ENCODE measurements at regions not wholly inside any gene's neighbourhood (a gene's known extent, or its start where the extent isn't known, plus 50 kb on each side); places are given as distances from the start of the nearest gene placed in this dataset.
"Not testable (repeated sequence)": the region's sequence is repeated elsewhere in the genome, so short reads cannot be mapped to it uniquely, and the experiment has no call there.

DNA sequence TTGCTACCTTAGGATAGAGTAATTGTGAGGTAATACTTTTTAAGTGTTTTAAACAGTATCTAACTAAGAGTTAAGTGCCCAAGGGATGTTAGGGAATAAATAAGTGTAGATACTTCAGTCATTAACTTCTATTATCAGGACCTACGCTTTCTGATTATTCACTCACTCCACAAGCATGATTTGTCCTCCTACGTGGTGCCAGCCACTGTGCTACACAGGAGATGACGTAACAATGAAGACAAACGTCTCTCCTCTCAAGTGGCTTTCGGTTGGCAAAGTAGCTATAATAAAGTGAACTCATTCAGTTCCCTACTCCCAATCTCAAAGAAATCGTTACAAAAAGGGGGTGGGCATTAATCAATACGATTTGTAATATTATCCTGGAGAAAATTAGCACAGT, 100.9 kb upstream of the SETBP1 start:
- in situ Hi-C loops (cut with MboI; ENCODE audit: low sequenced_read_pairs, unreplicated experiment), result no loop called here
- TF ChIP-seq, protein P1, sequence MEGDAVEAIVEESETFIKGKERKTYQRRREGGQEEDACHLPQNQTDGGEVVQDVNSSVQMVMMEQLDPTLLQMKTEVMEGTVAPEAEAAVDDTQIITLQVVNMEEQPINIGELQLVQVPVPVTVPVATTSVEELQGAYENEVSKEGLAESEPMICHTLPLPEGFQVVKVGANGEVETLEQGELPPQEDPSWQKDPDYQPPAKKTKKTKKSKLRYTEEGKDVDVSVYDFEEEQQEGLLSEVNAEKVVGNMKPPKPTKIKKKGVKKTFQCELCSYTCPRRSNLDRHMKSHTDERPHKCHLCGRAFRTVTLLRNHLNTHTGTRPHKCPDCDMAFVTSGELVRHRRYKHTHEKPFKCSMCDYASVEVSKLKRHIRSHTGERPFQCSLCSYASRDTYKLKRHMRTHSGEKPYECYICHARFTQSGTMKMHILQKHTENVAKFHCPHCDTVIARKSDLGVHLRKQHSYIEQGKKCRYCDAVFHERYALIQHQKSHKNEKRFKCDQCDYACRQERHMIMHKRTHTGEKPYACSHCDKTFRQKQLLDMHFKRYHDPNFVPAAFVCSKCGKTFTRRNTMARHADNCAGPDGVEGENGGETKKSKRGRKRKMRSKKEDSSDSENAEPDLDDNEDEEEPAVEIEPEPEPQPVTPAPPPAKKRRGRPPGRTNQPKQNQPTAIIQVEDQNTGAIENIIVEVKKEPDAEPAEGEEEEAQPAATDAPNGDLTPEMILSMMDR (IDR thresholded peaks at IDR 0.05; ENCODE audit: borderline replicate concordance, control extremely low read depth, extremely low read depth, insufficient read depth, missing control alignments), result no peak
- no peak for DNase-seq (ENCODE audit: low spot score)

DNA sequence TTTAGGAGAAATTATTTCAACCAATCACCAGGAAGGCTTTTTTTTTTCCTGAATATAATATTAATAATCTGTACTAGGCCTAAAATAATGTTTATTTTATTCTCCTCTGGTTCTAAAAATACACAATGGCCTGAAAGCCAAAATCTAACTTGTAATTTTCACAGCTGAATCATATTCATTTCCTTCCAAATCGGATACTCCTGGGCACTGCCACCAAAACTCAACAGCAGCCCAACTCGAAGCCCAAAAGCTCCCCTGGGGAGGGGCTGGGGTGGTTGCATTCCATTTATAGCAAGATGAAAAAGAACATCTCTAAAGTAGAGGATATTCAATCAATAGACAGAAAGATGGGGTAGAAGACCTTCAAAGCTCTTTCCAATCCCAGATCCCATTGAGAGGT, 100.5 kb upstream of the SETBP1 start:
- TF ChIP-seq, protein P1 (IDR thresholded peaks at IDR 0.05; ENCODE audit: borderline replicate concordance, control extremely low read depth, extremely low read depth, insufficient read depth, missing control alignments), result no peak

DNA sequence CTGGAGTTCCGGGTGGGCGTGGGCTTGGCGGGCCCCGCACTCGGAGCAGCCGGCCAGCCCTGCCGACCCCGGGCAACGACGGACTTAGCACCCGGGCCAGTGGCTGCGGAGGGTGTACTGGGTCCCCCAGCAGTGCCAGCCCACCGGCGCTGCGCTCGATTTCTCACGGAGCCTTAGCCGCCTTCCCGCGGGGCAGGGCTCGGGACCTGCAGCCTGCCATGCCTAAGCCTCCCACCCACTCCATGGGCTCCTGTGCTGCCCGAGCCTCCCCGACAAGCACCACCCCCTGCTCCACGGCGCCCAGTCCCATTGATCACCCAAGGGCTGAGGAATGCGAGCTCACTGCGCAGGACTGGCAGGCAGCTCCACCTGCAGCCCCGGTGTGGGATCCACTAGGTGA, 99.9 kb upstream of the SETBP1 start:
- in situ Hi-C loops (cut with MboI; ENCODE audit: low sequenced_read_pairs, unreplicated experiment), result not testable (repeated sequence)

More for the DNA sequence above, 100.5 kb upstream of the SETBP1 start:
- DNase-seq (ENCODE audit: low spot score), result no peak
- in situ Hi-C loops (cut with MboI; ENCODE audit: low sequenced_read_pairs, unreplicated experiment), result no loop called here

DNA sequence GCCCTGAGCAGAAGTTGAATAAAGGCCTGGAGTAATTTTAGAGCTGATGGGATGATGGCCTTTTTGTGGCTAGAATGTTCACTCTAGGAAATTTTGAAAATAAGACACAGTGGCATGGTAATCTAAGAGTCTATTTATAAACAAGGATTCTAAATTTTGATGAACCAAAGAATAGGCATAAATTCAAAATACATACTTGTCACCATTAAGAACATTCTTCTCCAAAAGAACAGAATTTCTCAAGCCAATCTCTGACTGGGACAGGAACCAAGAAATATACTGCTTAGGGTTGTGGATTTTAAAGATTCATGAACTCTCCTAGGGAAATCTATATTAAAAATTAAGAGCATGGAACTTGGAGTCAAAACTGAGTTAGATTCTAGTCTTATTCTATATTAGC, 98.2 kb upstream of the SETBP1 start:
- in situ Hi-C loops (cut with MboI; ENCODE audit: low sequenced_read_pairs, unreplicated experiment), result no loop called here
- TF ChIP-seq, protein P1 (IDR thresholded peaks at IDR 0.05; ENCODE audit: borderline replicate concordance, control extremely low read depth, extremely low read depth, insufficient read depth, missing control alignments), result no peak
- no peak for DNase-seq (ENCODE audit: low spot score)

More for the DNA sequence above, 99.9 kb upstream of the SETBP1 start:
- not testable (repeated sequence) for DNase-seq (ENCODE audit: low spot score)

DNA sequence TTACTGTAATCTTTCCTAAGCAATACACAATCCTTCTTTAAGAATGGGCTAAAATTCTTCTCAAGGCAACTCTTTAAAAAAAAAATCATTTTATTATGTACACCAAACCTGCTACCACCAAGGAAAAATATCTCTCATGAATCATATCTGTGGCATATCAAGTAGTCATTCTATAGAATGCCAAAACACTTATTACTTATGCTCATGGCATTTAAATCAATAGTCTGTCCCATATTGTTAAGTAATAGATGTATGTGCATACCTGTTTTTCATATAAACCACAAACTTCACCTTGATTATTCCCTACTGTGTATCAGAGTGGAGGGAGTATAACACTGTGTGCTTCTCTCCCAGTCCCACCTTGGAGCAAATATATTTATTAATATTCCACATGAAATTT, 95.8 kb upstream of the SETBP1 start:
- DNase-seq (ENCODE audit: low spot score), result no peak
- TF ChIP-seq, protein P1 (IDR thresholded peaks at IDR 0.05; ENCODE audit: borderline replicate concordance, control extremely low read depth, extremely low read depth, insufficient read depth, missing control alignments), result no peak
- in situ Hi-C loops (cut with MboI; ENCODE audit: low sequenced_read_pairs, unreplicated experiment), result no loop called here

DNA sequence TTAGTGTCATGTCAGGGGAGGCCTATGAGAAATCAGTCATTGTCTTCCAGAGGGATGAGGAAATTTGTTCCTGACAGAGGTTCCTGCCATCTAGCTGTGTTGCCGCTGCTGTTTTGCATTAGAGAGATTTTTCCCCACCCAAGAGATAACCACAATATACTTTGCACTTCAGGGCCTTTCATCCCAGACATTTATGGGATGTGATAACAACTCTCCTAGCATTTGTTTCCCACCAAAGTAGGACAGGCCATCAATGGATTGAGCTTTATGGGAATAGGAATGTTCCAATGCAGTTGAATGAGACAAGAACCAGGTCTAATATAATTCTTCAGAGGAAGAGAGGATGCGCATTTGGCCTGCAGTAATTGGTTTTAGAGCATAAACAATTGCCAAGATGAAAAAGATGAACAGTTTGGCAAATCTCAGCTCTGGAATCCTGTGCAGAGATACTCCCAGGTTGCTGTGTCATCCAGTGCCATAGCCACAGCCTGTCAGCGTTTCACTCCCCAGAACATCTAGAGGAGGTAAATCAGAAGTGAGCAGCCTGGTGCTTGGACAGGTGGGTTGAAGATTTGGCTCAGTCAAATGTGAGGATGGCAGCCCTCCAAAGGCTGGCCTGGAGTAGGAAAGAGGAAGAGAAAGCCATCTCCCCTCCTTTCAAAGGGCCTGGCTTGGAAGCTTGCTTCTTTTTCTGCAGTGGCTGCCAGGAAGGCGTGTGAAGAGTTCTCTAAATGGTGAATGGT, 93.7 kb upstream of the SETBP1 start:
- DNase-seq (ENCODE audit: low spot score), result no peak
- TF ChIP-seq, protein P1 (IDR thresholded peaks at IDR 0.05; ENCODE audit: borderline replicate concordance, control extremely low read depth, extremely low read depth, insufficient read depth, missing control alignments), result no peak
- in situ Hi-C loops (cut with MboI; ENCODE audit: low sequenced_read_pairs, unreplicated experiment), result no loop called here

DNA sequence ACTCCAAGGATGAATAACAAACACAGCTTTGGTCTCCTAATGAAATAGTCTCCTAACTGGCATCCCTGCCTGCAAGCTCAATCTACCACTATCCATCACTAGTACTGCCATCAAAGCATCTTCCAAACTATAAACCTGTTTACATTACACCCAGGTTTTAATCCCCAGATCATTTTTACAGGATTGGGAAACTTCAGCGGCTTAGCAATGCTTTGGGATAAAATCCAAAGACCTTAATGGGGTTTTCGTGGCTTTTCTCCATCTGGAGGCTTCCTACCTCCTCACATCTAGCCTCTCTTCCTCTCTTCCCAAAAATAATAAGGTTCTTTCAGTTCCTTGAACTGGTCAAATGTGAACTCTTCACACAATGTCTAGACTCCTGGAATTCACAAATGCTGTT, 92.2 kb upstream of the SETBP1 start:
- no peak for DNase-seq (ENCODE audit: low spot score)
- TF ChIP-seq, protein P1 (IDR thresholded peaks at IDR 0.05; ENCODE audit: borderline replicate concordance, control extremely low read depth, extremely low read depth, insufficient read depth, missing control alignments), result no peak
- in situ Hi-C loops (cut with MboI; ENCODE audit: low sequenced_read_pairs, unreplicated experiment), result no loop called here
